ENCODE measurements at regions not wholly inside any gene's neighbourhood (a gene's known extent, or its start where the extent isn't known, plus 50 kb on each side); places are given as distances from the start of the nearest gene placed in this dataset.

- Histone ChIP-seq H3K9me3 (peaks cover 0 to 4% of the 10 kb centered on the region in 2 donors), H3K4me1 (no peaks in the 10 kb centered on the region), H3K36me3 (no peaks in the 10 kb centered on the region), H3K4me3 (no peak overlapping the region), H3K27me3 (no peaks in the 10 kb centered on the region), H3K27ac (no peak overlapping the region)
- TF ChIP-seq CTCF (IDR thresholded peaks at IDR 0.05): no peak
- intact Hi-C loops (cut with DNase I): no loop called here
- ATAC-seq: no peak
- DNase-seq: no peak
Measured at GRCh38 chr7:86148501-86148900, 495.2 kb upstream of the GRM3 start.

GRCh38 chr7:86137343-86137742 is 506.4 kb upstream of the GRM3 start:
- Histone ChIP-seq H3K36me3 (no peaks in the 10 kb centered on the region), H3K4me1 (no peaks in the 10 kb centered on the region), H3K27me3 (no peaks in the 10 kb centered on the region), H3K9me3 (peaks cover 0 to 5% of the 10 kb centered on the region in 2 donors), H3K4me3 (no peak overlapping the region), H3K27ac (no peak overlapping the region)
- DNase-seq (no peak), ATAC-seq (no peak)
- TF ChIP-seq CTCF (IDR thresholded peaks at IDR 0.05): no peak
- intact Hi-C loops (cut with DNase I): no loop called here

GRCh38 chr7:86130268-86130667 is 513.4 kb upstream of the GRM3 start:
- Histone ChIP-seq H3K27me3 (no peaks in the 10 kb centered on the region), H3K36me3 (no peaks in the 10 kb centered on the region), H3K4me1 (no peaks in the 10 kb centered on the region), H3K9me3 (no peaks in the 10 kb centered on the region), H3K27ac (no peak overlapping the region), H3K4me3 (no peak overlapping the region)
- intact Hi-C loops (cut with DNase I): no loop called here
- no peak for DNase-seq
- no peak for TF ChIP-seq CTCF (IDR thresholded peaks at IDR 0.05)
- no peak for ATAC-seq

GRCh38 chr7:86123476-86123875 is 520.2 kb upstream of the GRM3 start:
- H3K27me3 ChIP-seq: no peaks in the 10 kb centered on the region
- ATAC-seq (no peak), DNase-seq (no peak)
- TF ChIP-seq CTCF (IDR thresholded peaks at IDR 0.05): no peak
- intact Hi-C loops (cut with DNase I): no loop called here
- H3K4me1 ChIP-seq: no peaks in the 10 kb centered on the region
- H3K4me3 ChIP-seq: no peak overlapping the region
- peaks cover 0 to 17% of the 10 kb centered on the region in 2 donors for H3K9me3 ChIP-seq
- no peak overlapping the region for H3K27ac ChIP-seq
- H3K36me3 ChIP-seq: no peaks in the 10 kb centered on the region

GRCh38 chr7:86094166-86094669 is 549.5 kb upstream of the GRM3 start:
- no peak for TF ChIP-seq CTCF (IDR thresholded peaks at IDR 0.05)
- intact Hi-C loops (cut with DNase I): no loop called here
- ATAC-seq (no peak), DNase-seq (no peak)
- Histone ChIP-seq H3K4me1 (no peaks in the 10 kb centered on the region), H3K27ac (no peak overlapping the region), H3K4me3 (no peak overlapping the region), H3K27me3 (no peaks in the 10 kb centered on the region), H3K9me3 (peaks cover 0 to 33% of the 10 kb centered on the region in 2 donors), H3K36me3 (no peaks in the 10 kb centered on the region)
